ENCODE measurements at regions not wholly inside any gene's neighbourhood (a gene's known extent, or its start where the extent isn't known, plus 50 kb on each side); places are given as distances from the start of the nearest gene placed in this dataset.
A peak's percentile ranks its signal among the peaks of the same experiment; 100 is the strongest.

DNA sequence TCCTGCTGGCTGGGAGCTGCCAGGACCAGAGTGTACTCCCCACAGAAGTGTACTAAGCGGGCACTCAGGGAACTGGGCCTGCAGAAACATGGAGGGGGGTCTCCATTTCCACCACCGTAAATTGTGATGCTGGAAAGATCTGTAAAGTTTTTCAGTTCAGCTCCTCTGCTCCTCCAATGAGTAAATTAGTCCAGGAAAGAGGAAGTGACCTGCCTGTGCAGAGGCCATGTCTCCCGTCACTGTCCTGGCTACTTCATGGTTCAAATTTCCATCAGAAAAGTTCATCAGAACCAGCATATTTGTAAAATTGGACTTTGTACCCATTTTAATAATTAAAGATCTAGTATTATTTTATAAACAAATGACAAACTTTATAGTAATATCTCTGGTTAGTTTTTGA lies 226.7 kb upstream of the THBS1 start:
- peak; percentile 29 to 54 (median 50) for DNase-seq
- H3K9me3 Mint-ChIP-seq = peaks cover 0 to 3% (median 0%) of the 10 kb centered on the region in 7 donors
- H3K4me3 Mint-ChIP-seq = no peak overlapping the region
- peaks cover 2% of the 10 kb centered on the region in 3 donors for H3K27me3 Mint-ChIP-seq (ENCODE audit: low read depth in 3 of 3)
- H3K36me3 Mint-ChIP-seq = no peaks in the 10 kb centered on the region
- H3K36me3 ChIP-seq (replicated peaks in 1 of 2; ENCODE audit: control insufficient read depth in 1 of 2, insufficient read depth in 2 of 2, low read length in 2 of 2) = no peaks in the 10 kb centered on the region
- no CpG with 5 or more reads among the region's 3 CpGs for WGBS (ENCODE audit: insufficient coverage)
- no peaks in the 10 kb centered on the region for H3K27me3 ChIP-seq (ENCODE audit: control insufficient read depth in 2 of 2, insufficient read depth in 2 of 2, low read length in 2 of 2)
- H3K79me2 ChIP-seq (ENCODE audit: insufficient read depth, low read length) = no peaks in the 10 kb centered on the region
- no peak overlapping the region for H3K4me2 ChIP-seq (replicated peaks; ENCODE audit: extremely low read depth, low read length, poor library complexity, severe bottlenecking)
- TF ChIP-seq, protein P1, sequence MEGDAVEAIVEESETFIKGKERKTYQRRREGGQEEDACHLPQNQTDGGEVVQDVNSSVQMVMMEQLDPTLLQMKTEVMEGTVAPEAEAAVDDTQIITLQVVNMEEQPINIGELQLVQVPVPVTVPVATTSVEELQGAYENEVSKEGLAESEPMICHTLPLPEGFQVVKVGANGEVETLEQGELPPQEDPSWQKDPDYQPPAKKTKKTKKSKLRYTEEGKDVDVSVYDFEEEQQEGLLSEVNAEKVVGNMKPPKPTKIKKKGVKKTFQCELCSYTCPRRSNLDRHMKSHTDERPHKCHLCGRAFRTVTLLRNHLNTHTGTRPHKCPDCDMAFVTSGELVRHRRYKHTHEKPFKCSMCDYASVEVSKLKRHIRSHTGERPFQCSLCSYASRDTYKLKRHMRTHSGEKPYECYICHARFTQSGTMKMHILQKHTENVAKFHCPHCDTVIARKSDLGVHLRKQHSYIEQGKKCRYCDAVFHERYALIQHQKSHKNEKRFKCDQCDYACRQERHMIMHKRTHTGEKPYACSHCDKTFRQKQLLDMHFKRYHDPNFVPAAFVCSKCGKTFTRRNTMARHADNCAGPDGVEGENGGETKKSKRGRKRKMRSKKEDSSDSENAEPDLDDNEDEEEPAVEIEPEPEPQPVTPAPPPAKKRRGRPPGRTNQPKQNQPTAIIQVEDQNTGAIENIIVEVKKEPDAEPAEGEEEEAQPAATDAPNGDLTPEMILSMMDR (IDR thresholded peaks at IDR 0.05) = no peak
- H2AFZ ChIP-seq (ENCODE audit: insufficient read depth, low read depth, low read length, poor library complexity, severe bottlenecking) = no peak overlapping the region
- no peaks in the 10 kb centered on the region for H3K9me3 ChIP-seq (replicated peaks in 1 of 2; ENCODE audit: control insufficient read depth in 1 of 2, insufficient read depth in 1 of 2, low read length in 2 of 2)
- no peak overlapping the region for H3K27ac Mint-ChIP-seq
- H3K27ac ChIP-seq (ENCODE audit: low read depth in 1 of 2, low read length in 2 of 2) = no peak overlapping the region
- peaks cover 9 to 20% of the 10 kb centered on the region in 2 donors for H3K4me1 ChIP-seq (ENCODE audit: control insufficient read depth in 1 of 2, insufficient read depth in 2 of 2, low read length in 2 of 2)
- no peak overlapping the region for H3K9ac ChIP-seq (ENCODE audit: insufficient read depth, low read length, poor library complexity, severe bottlenecking)
- H3K4me3 ChIP-seq (replicated peaks in 1 of 3; ENCODE audit: low read depth in 2 of 3, low read length in 3 of 3) = no peak overlapping the region
- H3K4me1 Mint-ChIP-seq = peaks cover 19% of the 10 kb centered on the region
- no peaks in the 10 kb centered on the region for H4K20me1 ChIP-seq (ENCODE audit: insufficient read depth, low read length)
- intact Hi-C loops (cut with micrococcal nuclease) = no loop called here

DNA sequence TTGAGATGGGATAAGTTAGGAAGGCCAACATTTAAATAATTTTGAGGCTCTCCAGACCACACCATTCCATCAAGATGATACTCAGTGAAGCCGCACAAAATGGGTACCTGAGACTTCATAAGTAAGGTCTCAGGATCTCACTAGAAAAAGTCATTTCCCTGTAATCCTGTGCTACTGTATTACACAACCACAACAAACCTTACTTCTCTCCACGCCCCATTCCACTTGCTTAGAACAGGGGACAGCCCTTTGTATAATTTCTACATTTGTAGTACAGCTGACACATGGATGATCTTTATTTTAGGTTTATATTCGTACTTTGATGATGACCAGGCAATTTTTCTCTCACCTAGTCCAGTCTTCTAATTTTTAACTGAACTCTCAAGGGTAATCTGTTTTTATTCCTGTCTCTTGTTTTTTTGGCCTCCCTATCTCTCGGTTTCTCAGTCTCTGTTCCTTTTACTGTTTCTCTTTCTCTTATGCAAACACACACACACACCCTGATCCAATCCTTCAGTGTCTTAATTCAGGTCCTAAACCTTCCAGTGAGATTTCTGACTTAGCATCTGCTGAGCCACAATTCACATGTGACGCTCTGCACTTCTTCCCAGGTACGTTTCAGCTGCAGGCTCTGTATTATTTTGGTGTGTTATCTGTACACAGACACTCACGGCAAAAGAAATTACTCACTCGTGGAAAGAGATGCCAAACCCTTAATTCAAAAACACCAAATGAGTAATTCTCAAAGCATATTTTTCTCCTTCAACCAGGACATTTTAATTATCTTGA lies 223.2 kb upstream of the THBS1 start:
- H3K9me3 Mint-ChIP-seq = peaks cover 0 to 3% (median 0%) of the 10 kb centered on the region in 7 donors
- no peak overlapping the region for H3K9ac ChIP-seq (ENCODE audit: insufficient read depth, low read length, poor library complexity, severe bottlenecking)
- H2AFZ ChIP-seq (ENCODE audit: insufficient read depth, low read depth, low read length, poor library complexity, severe bottlenecking) = peak overlapping the region; percentile 18
- no peak overlapping the region for H3K4me3 Mint-ChIP-seq
- H3K4me1 Mint-ChIP-seq = peaks cover 19% of the 10 kb centered on the region
- no peak overlapping the region for H3K4me2 ChIP-seq (replicated peaks; ENCODE audit: extremely low read depth, low read length, poor library complexity, severe bottlenecking)
- H3K27ac Mint-ChIP-seq = peak overlapping the region in 6 of 7 donors; percentile 13 to 82 (median 42)
- no peak overlapping the region for H3K4me3 ChIP-seq (replicated peaks in 1 of 3; ENCODE audit: low read depth in 2 of 3, low read length in 3 of 3)
- TF ChIP-seq, protein P1 (IDR thresholded peaks at IDR 0.05) = no peak
- peaks cover 0 to 4% of the 10 kb centered on the region in 2 donors for H3K36me3 Mint-ChIP-seq
- no peaks in the 10 kb centered on the region for H3K27me3 ChIP-seq (ENCODE audit: control insufficient read depth in 2 of 2, insufficient read depth in 2 of 2, low read length in 2 of 2)
- peak in 2 of 3 donors; percentile 15 to 26 for DNase-seq
- no peaks in the 10 kb centered on the region for H3K36me3 ChIP-seq (replicated peaks in 1 of 2; ENCODE audit: control insufficient read depth in 1 of 2, insufficient read depth in 2 of 2, low read length in 2 of 2)
- H3K79me2 ChIP-seq (ENCODE audit: insufficient read depth, low read length) = no peaks in the 10 kb centered on the region
- no peaks in the 10 kb centered on the region for H3K9me3 ChIP-seq (replicated peaks in 1 of 2; ENCODE audit: control insufficient read depth in 1 of 2, insufficient read depth in 1 of 2, low read length in 2 of 2)
- intact Hi-C loops (cut with micrococcal nuclease) = no loop called here
- peak overlapping the region in 1 of 2 donors; percentile 21 for H3K27ac ChIP-seq (ENCODE audit: low read depth in 1 of 2, low read length in 2 of 2)
- WGBS (ENCODE audit: insufficient coverage) = 93% methylated on average over 2 of the region's 8 CpGs
- no peaks in the 10 kb centered on the region for H4K20me1 ChIP-seq (ENCODE audit: insufficient read depth, low read length)
- peaks cover 0 to 4% (median 4%) of the 10 kb centered on the region in 3 donors for H3K27me3 Mint-ChIP-seq (ENCODE audit: low read depth in 3 of 3)
- peaks cover 9 to 20% of the 10 kb centered on the region in 2 donors for H3K4me1 ChIP-seq (ENCODE audit: control insufficient read depth in 1 of 2, insufficient read depth in 2 of 2, low read length in 2 of 2)
